ENCODE measurements at regions not wholly inside any gene's neighbourhood (a gene's known extent, or its start where the extent isn't known, plus 50 kb on each side); places are given as distances from the start of the nearest gene placed in this dataset.

DNA sequence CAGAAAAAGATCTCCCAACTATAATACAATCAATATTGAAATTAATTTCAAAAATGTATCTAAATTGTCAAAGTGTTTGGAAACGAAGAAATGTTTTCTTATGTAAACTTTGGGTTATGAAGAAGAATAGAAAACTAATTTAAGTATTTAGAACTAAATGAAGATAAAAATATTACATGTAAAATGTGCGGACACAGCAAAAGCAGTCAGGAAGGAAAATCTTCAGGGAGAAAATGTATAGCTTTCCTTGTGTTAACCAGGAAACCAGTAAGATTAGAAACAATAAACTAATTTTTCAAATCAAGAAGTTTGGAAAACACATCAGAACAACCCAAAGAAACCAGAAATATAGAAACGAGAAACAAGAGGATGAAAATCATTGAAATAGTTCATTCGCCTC lies 466.5 kb downstream of the BRD1 start:
- Mint-ChIP-seq H3K36me3 (ENCODE audit: low read depth) (no peaks in the 10 kb centered on the region), H3K4me3 (no peak overlapping the region), H3K27me3 (ENCODE audit: low read depth) (peaks cover 21% of the 10 kb centered on the region), H3K27ac (no peak overlapping the region), H3K9me3 (no peaks in the 10 kb centered on the region), H3K4me1 (peaks cover 6% of the 10 kb centered on the region)
- TF ChIP-seq, protein P1, sequence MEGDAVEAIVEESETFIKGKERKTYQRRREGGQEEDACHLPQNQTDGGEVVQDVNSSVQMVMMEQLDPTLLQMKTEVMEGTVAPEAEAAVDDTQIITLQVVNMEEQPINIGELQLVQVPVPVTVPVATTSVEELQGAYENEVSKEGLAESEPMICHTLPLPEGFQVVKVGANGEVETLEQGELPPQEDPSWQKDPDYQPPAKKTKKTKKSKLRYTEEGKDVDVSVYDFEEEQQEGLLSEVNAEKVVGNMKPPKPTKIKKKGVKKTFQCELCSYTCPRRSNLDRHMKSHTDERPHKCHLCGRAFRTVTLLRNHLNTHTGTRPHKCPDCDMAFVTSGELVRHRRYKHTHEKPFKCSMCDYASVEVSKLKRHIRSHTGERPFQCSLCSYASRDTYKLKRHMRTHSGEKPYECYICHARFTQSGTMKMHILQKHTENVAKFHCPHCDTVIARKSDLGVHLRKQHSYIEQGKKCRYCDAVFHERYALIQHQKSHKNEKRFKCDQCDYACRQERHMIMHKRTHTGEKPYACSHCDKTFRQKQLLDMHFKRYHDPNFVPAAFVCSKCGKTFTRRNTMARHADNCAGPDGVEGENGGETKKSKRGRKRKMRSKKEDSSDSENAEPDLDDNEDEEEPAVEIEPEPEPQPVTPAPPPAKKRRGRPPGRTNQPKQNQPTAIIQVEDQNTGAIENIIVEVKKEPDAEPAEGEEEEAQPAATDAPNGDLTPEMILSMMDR (IDR thresholded peaks at IDR 0.05; ENCODE audit: unreplicated experiment in 3 of 3): no peak

DNA sequence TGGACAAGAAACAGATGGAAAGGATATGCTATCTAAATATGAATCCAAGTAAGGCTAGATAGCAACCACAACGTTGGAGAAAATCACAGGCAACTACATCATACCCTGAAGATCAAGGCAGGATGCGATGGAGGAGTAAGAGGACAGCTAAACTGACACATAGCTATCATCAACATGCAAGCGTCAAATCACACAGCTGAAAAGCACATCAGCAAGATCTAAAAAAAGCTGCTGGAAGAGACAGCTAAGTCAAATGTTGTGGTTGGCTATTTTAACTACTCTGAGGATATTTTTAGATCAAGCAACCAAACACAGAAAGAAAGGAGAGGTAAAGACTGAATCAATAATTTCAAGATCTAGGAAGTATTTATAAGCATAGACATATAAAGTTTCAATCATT lies 466.9 kb downstream of the BRD1 start:
- Mint-ChIP-seq H3K27me3 (ENCODE audit: low read depth) (peaks cover 20% of the 10 kb centered on the region), H3K4me1 (peaks cover 6% of the 10 kb centered on the region), H3K9me3 (no peaks in the 10 kb centered on the region), H3K4me3 (no peak overlapping the region), H3K27ac (no peak overlapping the region), H3K36me3 (ENCODE audit: low read depth) (no peaks in the 10 kb centered on the region)
- TF ChIP-seq, protein P1 (IDR thresholded peaks at IDR 0.05; ENCODE audit: unreplicated experiment in 3 of 3): no peak

DNA sequence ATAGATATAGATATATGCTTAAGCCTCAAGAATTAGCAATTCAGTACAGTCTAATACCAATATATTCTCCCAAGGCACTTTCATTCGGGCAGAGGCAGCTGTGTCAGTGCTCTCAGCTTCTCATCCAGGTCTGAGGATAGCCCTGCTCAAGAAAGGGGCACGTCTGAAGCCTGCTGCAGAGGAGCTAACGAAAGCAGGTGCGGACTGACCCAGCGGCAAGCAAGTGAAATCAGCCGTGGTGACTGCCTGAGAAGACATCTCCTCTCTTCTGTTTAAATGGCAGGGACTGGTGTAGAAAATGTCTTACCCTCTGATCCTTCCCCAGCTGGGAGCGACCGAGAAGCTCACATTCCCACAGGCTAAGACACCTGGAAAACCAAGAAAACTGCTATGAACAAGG lies 468.6 kb downstream of the BRD1 start:
- peaks cover 6% of the 10 kb centered on the region for H3K4me1 Mint-ChIP-seq
- H3K4me3 Mint-ChIP-seq: no peak overlapping the region
- H3K36me3 Mint-ChIP-seq (ENCODE audit: low read depth): no peaks in the 10 kb centered on the region
- H3K27ac Mint-ChIP-seq: no peak overlapping the region
- H3K27me3 Mint-ChIP-seq (ENCODE audit: low read depth): peaks cover 16% of the 10 kb centered on the region
- peaks cover 3% of the 10 kb centered on the region for H3K9me3 Mint-ChIP-seq
- TF ChIP-seq, protein P1 (IDR thresholded peaks at IDR 0.05; ENCODE audit: unreplicated experiment in 3 of 3): no peak

DNA sequence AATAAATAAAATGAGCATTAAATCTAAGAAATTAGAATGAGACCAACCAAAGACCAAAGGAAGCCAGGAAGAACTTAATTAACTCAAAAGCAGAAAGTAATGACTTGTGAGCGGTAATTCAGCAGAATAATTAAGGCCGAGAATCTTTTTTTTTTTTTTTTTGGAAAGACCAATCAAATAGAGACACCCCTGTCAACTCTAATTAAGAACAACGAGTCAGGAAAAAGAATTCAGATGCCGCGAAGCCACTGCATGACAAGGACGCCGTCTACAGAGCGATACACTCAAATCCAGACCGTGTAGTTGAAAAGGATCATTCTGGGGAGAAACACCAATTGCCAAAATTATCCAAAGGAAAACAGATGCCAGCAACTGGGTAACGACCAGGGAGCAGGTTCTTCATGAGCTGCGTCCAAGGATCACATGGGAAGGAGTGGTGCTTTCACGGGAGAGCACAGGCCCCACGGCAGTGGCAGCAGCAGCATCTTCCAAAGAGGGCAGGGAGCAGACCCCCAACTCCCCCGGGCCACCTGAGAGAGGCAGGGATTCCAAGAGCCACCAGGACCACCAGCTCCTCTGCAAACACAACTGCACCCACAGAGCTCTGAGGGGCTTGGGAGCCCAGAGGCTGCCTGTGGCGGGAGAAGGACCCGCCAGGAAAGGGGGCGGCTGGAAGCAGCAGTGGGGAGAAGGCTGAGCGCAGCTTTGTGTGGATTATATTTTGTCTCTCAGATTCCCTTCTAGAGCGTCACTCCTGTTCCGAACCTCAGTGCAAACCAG lies 469.8 kb downstream of the BRD1 start:
- Mint-ChIP-seq H3K9me3 (peaks cover 3% of the 10 kb centered on the region), H3K27me3 (ENCODE audit: low read depth) (peaks cover 24% of the 10 kb centered on the region), H3K36me3 (ENCODE audit: low read depth) (no peaks in the 10 kb centered on the region), H3K4me1 (peaks cover 6% of the 10 kb centered on the region), H3K27ac (no peak overlapping the region), H3K4me3 (no peak overlapping the region)
- TF ChIP-seq, protein P1 (IDR thresholded peaks at IDR 0.05; ENCODE audit: unreplicated experiment in 3 of 3): no peak

DNA sequence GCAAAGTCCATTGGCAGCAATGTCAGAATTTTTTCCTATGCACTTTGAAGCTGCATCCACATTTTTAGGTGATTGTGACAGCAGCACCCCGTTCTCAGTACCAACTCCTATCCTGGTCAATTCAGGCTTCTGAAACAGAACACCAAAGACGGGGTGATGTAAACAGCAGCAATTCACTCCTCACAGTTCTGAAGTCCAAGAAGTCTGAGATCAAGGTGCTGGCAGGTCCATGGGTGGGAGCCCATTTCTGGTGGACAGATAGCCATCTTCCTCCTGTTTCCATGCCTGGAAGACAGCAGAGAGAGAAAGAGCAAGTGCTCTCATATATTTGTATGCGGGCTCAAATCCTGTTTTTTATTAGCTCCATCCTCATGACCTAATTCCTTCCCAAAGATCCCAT lies 471.2 kb downstream of the BRD1 start:
- Mint-ChIP-seq H3K27ac (no peak overlapping the region), H3K27me3 (ENCODE audit: low read depth) (peaks cover 31% of the 10 kb centered on the region), H3K4me3 (no peak overlapping the region), H3K9me3 (peaks cover 3% of the 10 kb centered on the region), H3K4me1 (peaks cover 6% of the 10 kb centered on the region), H3K36me3 (ENCODE audit: low read depth) (no peaks in the 10 kb centered on the region)
- TF ChIP-seq, protein P1 (IDR thresholded peaks at IDR 0.05; ENCODE audit: unreplicated experiment in 3 of 3): no peak

All from nephron (organoid).